GM06990 (cell line): ENCODE measurements at regions not wholly inside any gene's neighbourhood (a gene's known extent, or its start where the extent isn't known, plus 50 kb on each side); places are given as distances from the start of the nearest gene placed in this dataset.
"Not testable (repeated sequence)": the region's sequence is repeated elsewhere in the genome, so short reads cannot be mapped to it uniquely, and the experiment has no call there.

Experiments used
- DNase-seq: peaks from one replicate; pipeline ENCODE4 v3.0.0-alpha.2; 2011; ENCODE audit not compliant: insufficient read length; ENCODE audit errors: extremely low read depth
- H3K27me3 ChIP-seq: replicated peaks from 2 replicates; pipeline ENCODE4 v1.6.0; 2011; ENCODE audit warnings: low read length; ENCODE audit not compliant: control insufficient read depth, insufficient read depth
- H3K36me3 ChIP-seq: 2 replicates; pipeline ENCODE4 v1.5.1; 2011; ENCODE audit warnings: low read length; ENCODE audit not compliant: control insufficient read depth, insufficient read depth
- H3K4me3 ChIP-seq: replicated peaks from 2 replicates; pipeline ENCODE4 v1.5.1; 2011; ENCODE audit warnings: low read depth, mild to moderate bottlenecking, control low read depth, low read length
- CTCF ChIP-seq: IDR thresholded peaks from 2 replicates; pipeline ENCODE4 v1.5.1; 2011; ENCODE audit warnings: low read length, control low read depth, mild to moderate bottlenecking, inconsistent platforms; ENCODE audit not compliant: insufficient read depth, poor library complexity, severe bottlenecking

GRCh38 chr6:26937258-26937657 is 277.7 kb upstream of the ZNF322 start:
- H3K4me3 ChIP-seq, H3K27me3 ChIP-seq, H3K36me3 ChIP-seq, DNase-seq: not testable (repeated sequence)

GRCh38 chr6:26951211-26951610 is 291.7 kb upstream of the ZNF322 start:
- not testable (repeated sequence) for DNase-seq, H3K36me3 ChIP-seq, H3K4me3 ChIP-seq, H3K27me3 ChIP-seq

- H3K4me3 ChIP-seq, result peak overlapping the region; percentile 58
- H3K27me3 ChIP-seq, H3K36me3 ChIP-seq: not testable (repeated sequence)
- DNase-seq, result peak; percentile 68
Measured at GRCh38 chr6:26956078-26956600, 291.4 kb upstream of the PRSS16 start.

GRCh38 chr6:26956601-26957184 is 290.8 kb upstream of the PRSS16 start:
- H3K27me3 ChIP-seq, H3K36me3 ChIP-seq: not testable (repeated sequence)
- DNase-seq, result peak; percentile 72
- TF ChIP-seq CTCF, result peak; percentile 50
- H3K4me3 ChIP-seq, result peak overlapping the region; percentile 58

GRCh38 chr6:26957399-26958127 is 289.9 kb upstream of the PRSS16 start:
- H3K4me3 ChIP-seq, result peak overlapping the region; percentile 43; the same call in 1 of the 2 replicates
- not testable (repeated sequence) for DNase-seq, H3K36me3 ChIP-seq, H3K27me3 ChIP-seq

- not testable (repeated sequence) for DNase-seq, H3K4me3 ChIP-seq, H3K27me3 ChIP-seq, H3K36me3 ChIP-seq
Measured at GRCh38 chr6:26961236-26961635, 286.3 kb upstream of the PRSS16 start.

- Histone ChIP-seq H3K4me3 (no peak overlapping the region), H3K27me3 (no peaks in the 10 kb centered on the region), H3K36me3 (no peaks in the 10 kb centered on the region)
- no peak for DNase-seq
- no peak for TF ChIP-seq CTCF
Measured at GRCh38 chr6:27002447-27002846, 245.1 kb upstream of the PRSS16 start.

- no peak for DNase-seq
- TF ChIP-seq CTCF, result no peak
- no peak overlapping the region for H3K4me3 ChIP-seq
- H3K27me3 ChIP-seq, result no peaks in the 10 kb centered on the region
- H3K36me3 ChIP-seq, result no peaks in the 10 kb centered on the region
Measured at GRCh38 chr6:27007020-27007419, 240.5 kb upstream of the PRSS16 start.

GRCh38 chr6:27008613-27009012 is 238.9 kb upstream of the PRSS16 start:
- not testable (repeated sequence) for H3K27me3 ChIP-seq, H3K4me3 ChIP-seq, H3K36me3 ChIP-seq, DNase-seq

GRCh38 chr6:27014053-27014452 is 233.4 kb upstream of the PRSS16 start:
- not testable (repeated sequence) for H3K27me3 ChIP-seq, DNase-seq, H3K4me3 ChIP-seq, H3K36me3 ChIP-seq
